Fibroblast of lung (primary cell): ENCODE measurements at regions not wholly inside any gene's neighbourhood (a gene's known extent, or its start where the extent isn't known, plus 50 kb on each side); places are given as distances from the start of the nearest gene placed in this dataset.

Experiments used
- CTCF ChIP-seq, 2 donors: IDR thresholded peaks in 1 of 2; conservative IDR thresholded peaks in 1 of 2; 1 replicate in 1 of 2; 2 replicates in 1 of 2; pipeline ENCODE4 v1.5.1; 2011 to 2012; ENCODE audit warnings: low read length in 2 of 2, control low read depth in 1 of 2, inconsistent platforms in 1 of 2, low read depth in 1 of 2, mild to moderate bottlenecking in 1 of 2
- EZH2 ChIP-seq: IDR thresholded peaks from 2 replicates; pipeline ENCODE4 v1.5.1; 2012; ENCODE audit warnings: low read length, control low read depth, mild to moderate bottlenecking; ENCODE audit errors: missing control alignments

- TF ChIP-seq CTCF (conservative IDR thresholded peaks at IDR 0.05 in 1 of 2, IDR thresholded peaks at IDR 0.05 in 1 of 2; ENCODE audit: low read depth in 1 of 2, low read length in 2 of 2) (no peak), EZH2 (no peak)
These were observed 1182.7 kb downstream of the AACS start for GRCh38 chr12:126247936-126248335.
